K562 (cell line): ENCODE measurements at regions not wholly inside any gene's neighbourhood (a gene's known extent, or its start where the extent isn't known, plus 50 kb on each side); places are given as distances from the start of the nearest gene placed in this dataset.

ENCODE experiments used
- CBFB ChIP-seq: sonication (generic); formaldehyde crosslinking; IDR thresholded peaks from 2 replicates; pipeline ENCODE4 v1.4.0; 2020; ENCODE audit warnings: mild to moderate bottlenecking, missing genetic modification reagents
- CEBPB ChIP-seq: fragments of 450-650 bp; IDR thresholded peaks from 2 replicates; pipeline ENCODE4 v1.6.1; 2016; ENCODE audit warnings: missing genetic modification characterization, missing compliant biosample characterization
- HMGXB4 ChIP-seq: sonication (generic); formaldehyde crosslinking; IDR thresholded peaks from 2 replicates; pipeline ENCODE4 v1.8.1; 2023; ENCODE audit warnings: mild to moderate bottlenecking, missing genetic modification reagents
- KDM1A ChIP-seq, 2 experiments: fragments of 450-650 bp; IDR thresholded peaks; 2 replicates each; pipeline ENCODE4 v1.6.1; 2016; ENCODE audit warnings: mild to moderate bottlenecking in 2 of 2
- MED1 ChIP-seq: sonication (generic); formaldehyde crosslinking; IDR thresholded peaks from 2 replicates; pipeline ENCODE4 v1.8.1; 2023; ENCODE audit warnings: missing genetic modification reagents, borderline replicate concordance
- MYBL2 ChIP-seq, 2 experiments: fragments of 450-650 bp in 1 of 2; sonication (generic) in 1 of 2; formaldehyde crosslinking in 1 of 2; IDR thresholded peaks; 2 replicates each; pipeline versions ENCODE4 v1.6.1 to v1.8.1; 2017 to 2022; ENCODE audit warnings: borderline replicate concordance in 1 of 2, inconsistent platforms in 1 of 2, low read depth in 1 of 2, mild to moderate bottlenecking in 1 of 2, missing genetic modification reagents in 1 of 2, moderate library complexity in 1 of 2
- NKRF ChIP-seq: fragments of 450-650 bp; IDR thresholded peaks from 2 replicates; pipeline ENCODE4 v1.6.1; 2016; ENCODE audit warnings: borderline replicate concordance
- PHF8 ChIP-seq: fragments of 200-600 bp; sonication (generic); IDR thresholded peaks from 2 replicates; pipeline ENCODE4 v1.6.1; 2012; ENCODE audit warnings: mixed run types, mild to moderate bottlenecking, inconsistent platforms, low read length, moderate library complexity, borderline replicate concordance
- POLR2A ChIP-seq: fragments of 450-650 bp; conservative IDR thresholded peaks from 2 replicates; pipeline ENCODE4 v1.6.1; 2016
- RFX5 ChIP-seq: IDR thresholded peaks from 2 replicates; pipeline ENCODE4 v1.6.1; 2011; ENCODE audit warnings: low read depth, mild to moderate bottlenecking, improper control_type of control experiment, low read length
- USF2 ChIP-seq: sonication (generic); formaldehyde crosslinking; IDR thresholded peaks from 2 replicates; pipeline ENCODE4 v1.5.0; 2020; ENCODE audit warnings: missing genetic modification reagents
- ZBTB17 ChIP-seq: fragments of 450-650 bp; formaldehyde crosslinking; IDR thresholded peaks from 2 replicates; pipeline ENCODE4 v1.4.0; 2020; ENCODE audit warnings: mild to moderate bottlenecking

- no peak for TF ChIP-seq USF2 (CRISPR knock-in tag)
- TF ChIP-seq HMGXB4: no peak
- no peak for TF ChIP-seq MYBL2 (IDR thresholded peaks at IDR 0.05; ENCODE audit: low read depth)
- no peak for TF ChIP-seq MYBL2 (CRISPR knock-in tag; IDR thresholded peaks at IDR 0.05; ENCODE audit: borderline replicate concordance)
- TF ChIP-seq KDM1A (IDR thresholded peaks at IDR 0.05): no peak
- TF ChIP-seq CEBPB: no peak
- no peak for TF ChIP-seq MED1 (CRISPR knock-in tag)
- TF ChIP-seq CBFB (CRISPR knock-in tag): no peak
- no peak for TF ChIP-seq ZBTB17 (CRISPR knock-in tag)
- no peak for TF ChIP-seq RFX5
- no peak for TF ChIP-seq NKRF
- TF ChIP-seq PHF8: no peak
- no peak for TF ChIP-seq POLR2A
These were observed 339.4 kb downstream of the CMPK2 start for GRCh38 chr2:6526093-6526824.
